Stimulated activated CD8-positive, alpha-beta memory T cell treated with anti-CD3 and anti-CD28 coated beads, Interleukin-12 subunit alpha, Interleukin-12 subunit beta, amount 100 ng/mL, for 24 hours (primary cell): ENCODE measurements at regions not wholly inside any gene's neighbourhood (a gene's known extent, or its start where the extent isn't known, plus 50 kb on each side); places are given as distances from the start of the nearest gene placed in this dataset.

Experiments
- DNase-seq: peaks from one replicate; pipeline ENCODE4 v3.0.0-alpha.2; 2020; ENCODE audit errors: extremely low read depth

DNA sequence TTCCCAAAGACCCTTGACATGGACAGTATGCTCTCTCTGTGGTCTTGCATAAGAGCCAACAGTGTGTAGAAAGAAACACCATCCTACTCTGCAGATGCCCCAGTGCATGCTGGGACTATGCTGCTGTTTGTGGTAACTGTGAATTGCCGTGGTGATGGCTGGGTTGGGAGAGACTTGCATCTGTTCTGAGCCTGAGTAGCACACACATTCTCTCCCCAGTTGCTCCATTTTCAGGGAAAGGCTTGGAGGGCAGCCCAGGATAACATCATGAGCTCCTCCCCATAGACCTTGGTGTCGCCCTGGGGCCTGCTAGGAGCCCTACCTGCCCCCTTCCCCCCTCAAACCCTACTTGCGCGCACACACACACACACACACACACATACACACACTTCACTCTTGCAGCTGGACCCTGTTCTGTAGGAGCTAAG, 120.9 kb upstream of the IPO9 start:
- DNase-seq = no peak

GRCh38 chr1:201708691-201709090, 120.3 kb upstream of the IPO9 start:
- DNase-seq = no peak

DNA sequence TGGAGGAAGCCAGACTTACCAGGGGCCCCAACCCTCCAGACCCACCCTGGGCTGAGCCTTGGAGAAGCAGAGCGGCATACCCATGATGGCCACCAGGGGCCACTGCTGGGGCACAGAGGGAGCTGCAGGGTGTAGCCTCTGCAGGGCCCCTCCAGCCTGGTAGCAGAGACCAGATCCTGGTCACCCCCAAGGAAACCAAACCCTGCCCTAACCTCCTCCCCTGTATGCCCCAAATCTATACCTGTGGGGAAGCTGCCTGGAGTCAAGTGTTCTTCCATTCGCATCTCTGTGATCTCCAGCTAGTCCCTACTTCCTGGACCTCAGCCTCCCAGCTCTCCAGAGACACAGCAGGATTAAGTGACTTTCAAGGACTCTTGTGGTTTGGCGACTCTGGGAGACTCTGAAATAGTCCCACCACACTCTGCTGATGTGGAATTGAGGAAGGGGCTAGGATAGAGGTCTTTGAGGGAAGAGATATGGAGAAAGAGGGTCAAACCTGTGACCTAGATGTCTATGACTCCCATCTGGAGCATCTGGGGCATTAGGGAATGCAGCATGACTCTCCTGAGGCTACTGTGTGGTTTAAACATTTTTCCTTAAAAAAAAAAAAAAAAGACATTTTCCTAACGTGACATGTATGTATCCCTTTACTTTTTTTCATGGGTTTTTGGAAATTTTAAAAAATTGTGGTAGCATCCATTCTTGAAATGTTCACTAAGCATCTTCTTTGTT, 119.2 kb upstream of the IPO9 start:
- DNase-seq = peak; percentile 22

DNA sequence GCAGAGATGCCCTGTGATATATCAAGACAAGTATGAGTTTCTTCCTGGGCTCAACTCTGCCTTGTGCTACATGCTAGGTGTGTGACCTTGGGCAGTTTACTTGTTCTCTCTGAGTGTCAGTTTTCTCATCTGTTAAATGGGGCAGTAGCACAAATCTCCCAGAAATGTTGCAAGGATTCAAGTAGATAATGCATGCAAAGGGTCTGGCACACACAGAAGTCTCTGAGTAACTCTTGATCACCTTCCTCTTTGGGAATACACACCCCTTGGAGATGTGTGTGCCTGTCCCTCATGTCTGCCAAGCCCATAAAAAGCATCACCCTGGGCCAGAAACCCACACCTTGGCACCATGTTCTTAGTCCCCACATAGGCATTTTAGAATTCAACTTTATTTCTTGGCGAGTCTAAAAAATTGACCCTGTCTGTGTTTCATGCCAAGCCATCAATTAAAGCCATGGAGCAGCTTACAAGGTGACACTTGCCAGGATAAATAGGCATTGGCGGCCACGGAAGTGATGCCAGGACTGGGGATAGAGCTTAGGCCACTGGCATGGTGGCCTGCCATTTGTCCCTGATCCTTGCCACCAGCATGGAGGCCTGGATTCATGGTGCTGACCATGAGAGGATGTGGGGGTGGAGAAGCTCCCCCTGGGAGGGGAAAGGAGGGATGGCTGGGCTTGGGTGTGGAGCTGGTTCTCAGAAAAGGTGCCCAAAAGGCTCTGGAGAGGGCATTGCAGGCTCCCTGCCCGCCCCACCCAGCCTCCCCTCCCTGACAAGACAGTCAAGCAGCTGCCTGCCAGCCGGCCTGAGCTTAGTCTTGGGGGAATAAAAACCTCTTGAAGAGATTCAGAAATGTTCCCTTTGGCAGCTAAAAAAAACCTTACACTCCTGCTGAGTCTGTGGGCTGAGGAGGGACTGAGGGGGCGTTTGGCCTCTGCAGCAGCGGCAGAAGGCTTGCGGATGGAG, 118.0 kb upstream of the IPO9 start:
- no peak for DNase-seq

DNA sequence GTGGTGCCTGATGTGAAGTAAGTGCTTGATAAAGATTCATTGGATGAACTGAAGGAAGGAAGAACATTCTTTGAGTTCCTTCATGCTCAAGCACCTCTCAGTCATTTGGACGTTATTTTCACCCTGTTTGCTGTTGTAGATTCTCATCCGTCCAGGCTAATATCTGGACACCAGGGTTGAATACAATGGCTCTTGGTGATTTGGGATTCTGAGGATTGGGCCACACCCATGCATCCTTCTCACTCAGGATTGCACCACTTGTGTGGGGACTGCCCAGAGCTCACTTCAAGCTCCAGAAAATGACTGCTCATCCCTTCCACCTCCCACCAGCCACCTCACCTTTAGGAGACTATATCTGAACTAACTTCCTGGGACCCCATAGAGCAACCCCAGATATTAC, 117.1 kb upstream of the IPO9 start:
- DNase-seq = no peak

- no peak for DNase-seq
Observed at GRCh38 chr1:201712387-201713085, 116.4 kb upstream of the IPO9 start.

- DNase-seq = no peak
Observed at GRCh38 chr1:201713086-201713810, 115.7 kb upstream of the IPO9 start.

GRCh38 chr1:201714542-201715329, 114.2 kb upstream of the IPO9 start:
- no peak for DNase-seq

GRCh38 chr1:201715351-201715750, 113.6 kb upstream of the IPO9 start:
- no peak for DNase-seq

GRCh38 chr1:201715801-201716741, 112.9 kb upstream of the IPO9 start:
- no peak for DNase-seq

DNA sequence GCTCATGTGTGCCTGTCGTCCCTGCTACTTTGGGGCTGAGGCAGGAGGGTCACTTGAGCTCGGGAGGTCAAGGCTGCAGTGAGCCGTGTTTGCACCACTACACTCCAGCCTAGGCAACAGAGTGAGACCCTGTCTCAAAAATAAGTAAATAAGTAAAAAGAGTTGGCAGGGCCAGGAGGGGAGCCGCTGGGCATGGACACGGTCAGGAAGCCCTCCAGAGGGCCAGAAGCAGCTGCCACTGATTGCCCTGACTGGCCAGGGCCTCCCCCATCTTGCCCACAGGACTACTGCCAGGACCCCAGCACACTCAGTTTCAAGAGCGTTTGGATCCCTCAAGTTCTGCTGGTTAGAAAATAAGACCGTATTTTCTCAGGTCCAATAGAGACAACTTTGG, 112.2 kb upstream of the IPO9 start:
- DNase-seq = no peak

DNA sequence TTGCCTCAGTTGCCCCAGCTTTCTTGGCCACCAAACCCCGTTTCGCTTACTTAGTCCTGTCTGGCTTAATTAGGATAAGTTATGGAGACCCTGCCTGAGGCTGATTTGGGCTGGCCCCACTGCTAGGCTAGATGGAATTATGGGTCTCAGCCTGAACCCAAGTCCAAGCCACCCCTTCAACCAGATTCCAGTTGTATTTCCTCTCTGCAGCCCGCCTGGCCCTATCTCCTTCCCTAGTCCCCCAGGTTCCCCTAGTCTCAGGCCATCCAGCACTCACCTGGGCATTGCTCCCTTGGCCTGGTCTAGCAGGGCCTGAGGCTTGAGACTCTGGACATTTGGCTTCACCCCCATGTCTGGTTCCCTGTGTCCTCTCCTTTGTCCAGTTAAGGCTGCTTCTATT, 111.7 kb upstream of the IPO9 start:
- DNase-seq = no peak

GRCh38 chr1:201718346-201719202, 110.4 kb upstream of the IPO9 start:
- DNase-seq = no peak

DNA sequence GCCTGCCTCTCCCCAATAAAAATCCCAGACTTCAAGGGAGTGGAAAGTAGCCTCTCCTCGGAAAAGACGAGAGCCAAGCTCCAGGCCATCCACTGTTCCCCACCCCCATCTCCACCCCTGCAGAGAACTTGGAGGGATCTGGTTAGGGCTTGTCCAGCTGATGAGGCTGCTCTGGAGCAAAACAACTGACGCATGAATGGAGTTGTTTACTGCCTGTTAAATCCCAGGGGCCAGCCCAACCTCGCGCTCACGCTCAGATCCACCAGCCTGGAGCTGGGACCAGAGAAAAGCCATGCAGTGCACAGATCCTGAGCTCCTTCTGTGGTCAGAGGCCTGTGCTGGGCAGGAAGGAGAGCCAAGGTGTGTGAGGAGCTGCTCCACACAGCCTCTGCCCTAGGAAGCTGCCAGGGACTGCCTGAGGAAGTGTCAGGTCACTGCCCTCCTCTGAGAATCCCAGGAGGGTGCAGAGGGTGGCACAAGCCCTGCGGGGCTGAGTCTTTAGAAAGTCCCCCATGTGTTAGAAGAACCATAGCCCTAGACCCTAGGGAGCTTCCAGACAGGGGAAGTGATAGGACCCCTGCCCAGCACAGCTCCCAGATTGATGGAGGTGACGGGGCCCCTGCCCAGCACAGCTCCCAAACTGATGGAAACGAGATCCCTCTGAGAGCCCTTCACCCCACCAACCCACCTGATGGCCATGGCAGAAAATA, 109.0 kb upstream of the IPO9 start:
- no peak for DNase-seq

GRCh38 chr1:201720522-201720844, 108.5 kb upstream of the IPO9 start:
- DNase-seq = no peak

- no peak for DNase-seq
Observed at GRCh38 chr1:201721082-201722049, 107.6 kb upstream of the IPO9 start.
